Mucosa of gallbladder (tissue), 1 donor: ENCODE measurements at regions not wholly inside any gene's neighbourhood (a gene's known extent, or its start where the extent isn't known, plus 50 kb on each side); places are given as distances from the start of the nearest gene placed in this dataset.
"Not testable (repeated sequence)": the region's sequence is repeated elsewhere in the genome, so short reads cannot be mapped to it uniquely, and the experiment has no call there.

Experiments used
- DNase-seq: peaks from one replicate; pipeline ENCODE4 v3.0.0-alpha.2; 2020; ENCODE audit warnings: low spot score
- donor health status: DM: no; HTN: no; CAD: no.

GRCh38 chr2:153307223-153307622 lies 171.3 kb downstream of the RPRM start:
- DNase-seq: no peak

- no peak for DNase-seq
These were observed 178.8 kb downstream of the RPRM start for GRCh38 chr2:153299809-153300208.

GRCh38 chr2:153299217-153299616 lies 179.3 kb downstream of the RPRM start:
- no peak for DNase-seq

- DNase-seq: no peak
These were observed 184.3 kb downstream of the RPRM start for GRCh38 chr2:153294199-153294786.

GRCh38 chr2:153291718-153292117 lies 186.8 kb downstream of the RPRM start:
- no peak for DNase-seq

GRCh38 chr2:153287109-153287801 lies 191.3 kb downstream of the RPRM start:
- DNase-seq: no peak

- DNase-seq: no peak
These were observed 209.6 kb downstream of the RPRM start for GRCh38 chr2:153268941-153269461.

GRCh38 chr2:153256876-153257275 lies 221.7 kb downstream of the RPRM start:
- not testable (repeated sequence) for DNase-seq

GRCh38 chr2:153246636-153247035 lies 231.9 kb downstream of the RPRM start:
- DNase-seq: not testable (repeated sequence)

- DNase-seq: no peak
These were observed 243.0 kb downstream of the RPRM start for GRCh38 chr2:153235516-153235915.

- no peak for DNase-seq
These were observed 246.1 kb downstream of the RPRM start for GRCh38 chr2:153232464-153232863.

- DNase-seq: no peak
These were observed 247.6 kb downstream of the RPRM start for GRCh38 chr2:153230977-153231376.

GRCh38 chr2:153228904-153229303 lies 249.7 kb downstream of the RPRM start:
- no peak for DNase-seq

- no peak for DNase-seq
These were observed 250.6 kb downstream of the RPRM start for GRCh38 chr2:153227981-153228380.

GRCh38 chr2:153222231-153223165 lies 256.1 kb downstream of the RPRM start:
- DNase-seq: no peak

- DNase-seq: no peak
These were observed 257.1 kb downstream of the RPRM start for GRCh38 chr2:153221506-153221905.

- no peak for DNase-seq
These were observed 257.5 kb downstream of the RPRM start for GRCh38 chr2:153221087-153221486.

- DNase-seq: no peak
These were observed 259.7 kb downstream of the RPRM start for GRCh38 chr2:153218851-153219250.

- no peak for DNase-seq
These were observed 264.2 kb downstream of the RPRM start for GRCh38 chr2:153214337-153214736.

GRCh38 chr2:153213022-153213421 lies 265.5 kb downstream of the RPRM start:
- no peak for DNase-seq

GRCh38 chr2:153197402-153198386 lies 280.9 kb downstream of the RPRM start:
- no peak for DNase-seq
